ENCODE measurements at regions not wholly inside any gene's neighbourhood (a gene's known extent, or its start where the extent isn't known, plus 50 kb on each side); places are given as distances from the start of the nearest gene placed in this dataset.
"Not testable (repeated sequence)": the region's sequence is repeated elsewhere in the genome, so short reads cannot be mapped to it uniquely, and the experiment has no call there.

GRCh38 chr2:88933980-88934379 is 242.5 kb downstream of the RPIA start:
- no peak overlapping the region for H3K9ac ChIP-seq (ENCODE audit: low read length in 5 of 5)
- H3K27ac ChIP-seq (ENCODE audit: low read depth, low read length) = no peak overlapping the region
- peaks cover 0 to 5% (median 0%) of the 10 kb centered on the region in 5 donors for H3K4me1 ChIP-seq (ENCODE audit: control insufficient read depth in 5 of 5, insufficient read depth in 5 of 5, low read length in 5 of 5)
- H3K36me3 ChIP-seq (ENCODE audit: control insufficient read depth in 5 of 5, insufficient read depth in 5 of 5, low read length in 5 of 5) = no peaks in the 10 kb centered on the region
- no peak overlapping the region for H3K4me3 ChIP-seq (ENCODE audit: low read depth in 1 of 5, low read length in 5 of 5)
- no peaks in the 10 kb centered on the region for H3K9me3 ChIP-seq (ENCODE audit: control insufficient read depth in 5 of 5, low read length in 5 of 5)
- no peaks in the 10 kb centered on the region for H3K27me3 ChIP-seq (ENCODE audit: control insufficient read depth in 5 of 5, insufficient read depth in 4 of 5, low read length in 5 of 5)

GRCh38 chr2:88941178-88941577 is 249.7 kb downstream of the RPIA start:
- H3K9ac ChIP-seq (ENCODE audit: low read length in 5 of 5) = not testable (repeated sequence)

GRCh38 chr2:88942798-88943197 is 251.3 kb downstream of the RPIA start:
- H3K4me1 ChIP-seq (ENCODE audit: control insufficient read depth in 5 of 5, insufficient read depth in 5 of 5, low read length in 5 of 5) = no peaks in the 10 kb centered on the region
- no peaks in the 10 kb centered on the region for H3K36me3 ChIP-seq (ENCODE audit: control insufficient read depth in 5 of 5, insufficient read depth in 5 of 5, low read length in 5 of 5)
- no peak overlapping the region for H3K4me3 ChIP-seq (ENCODE audit: low read depth in 1 of 5, low read length in 5 of 5)

More at GRCh38 chr2:88941178-88941577, 249.7 kb downstream of the RPIA start:
- H3K36me3 ChIP-seq (ENCODE audit: control insufficient read depth in 5 of 5, insufficient read depth in 5 of 5, low read length in 5 of 5); H3K9me3 ChIP-seq (ENCODE audit: control insufficient read depth in 5 of 5, low read length in 5 of 5); H3K27ac ChIP-seq (ENCODE audit: low read depth, low read length); H3K27me3 ChIP-seq (ENCODE audit: control insufficient read depth in 5 of 5, insufficient read depth in 4 of 5, low read length in 5 of 5); H3K4me1 ChIP-seq (ENCODE audit: control insufficient read depth in 5 of 5, insufficient read depth in 5 of 5, low read length in 5 of 5); H3K4me3 ChIP-seq (ENCODE audit: low read depth in 1 of 5, low read length in 5 of 5): not testable (repeated sequence)

GRCh38 chr2:88949336-88949735 is 257.9 kb downstream of the RPIA start:
- H3K27me3 ChIP-seq (ENCODE audit: control insufficient read depth in 5 of 5, insufficient read depth in 4 of 5, low read length in 5 of 5) = peaks cover 0 to 4% (median 0%) of the 10 kb centered on the region in 5 donors
- no peak overlapping the region for H3K9ac ChIP-seq (ENCODE audit: low read length in 5 of 5)
- no peak overlapping the region for H3K4me3 ChIP-seq (ENCODE audit: low read depth in 1 of 5, low read length in 5 of 5)
- no peaks in the 10 kb centered on the region for H3K9me3 ChIP-seq (ENCODE audit: control insufficient read depth in 5 of 5, low read length in 5 of 5)
- no peaks in the 10 kb centered on the region for H3K4me1 ChIP-seq (ENCODE audit: control insufficient read depth in 5 of 5, insufficient read depth in 5 of 5, low read length in 5 of 5)
- H3K36me3 ChIP-seq (ENCODE audit: control insufficient read depth in 5 of 5, insufficient read depth in 5 of 5, low read length in 5 of 5) = no peaks in the 10 kb centered on the region
- no peak overlapping the region for H3K27ac ChIP-seq (ENCODE audit: low read depth, low read length)

More at GRCh38 chr2:88942798-88943197, 251.3 kb downstream of the RPIA start:
- no peaks in the 10 kb centered on the region for H3K27me3 ChIP-seq (ENCODE audit: control insufficient read depth in 5 of 5, insufficient read depth in 4 of 5, low read length in 5 of 5)
- H3K27ac ChIP-seq (ENCODE audit: low read depth, low read length) = no peak overlapping the region
- no peaks in the 10 kb centered on the region for H3K9me3 ChIP-seq (ENCODE audit: control insufficient read depth in 5 of 5, low read length in 5 of 5)
- H3K9ac ChIP-seq (ENCODE audit: low read length in 5 of 5) = no peak overlapping the region

GRCh38 chr2:88950010-88950409 is 258.5 kb downstream of the RPIA start:
- Histone ChIP-seq H3K27ac (ENCODE audit: low read depth, low read length) (no peak overlapping the region), H3K4me1 (ENCODE audit: control insufficient read depth in 5 of 5, insufficient read depth in 5 of 5, low read length in 5 of 5) (no peaks in the 10 kb centered on the region), H3K9me3 (ENCODE audit: control insufficient read depth in 5 of 5, low read length in 5 of 5) (no peaks in the 10 kb centered on the region), H3K27me3 (ENCODE audit: control insufficient read depth in 5 of 5, insufficient read depth in 4 of 5, low read length in 5 of 5) (peaks cover 0 to 4% (median 0%) of the 10 kb centered on the region in 5 donors), H3K4me3 (ENCODE audit: low read depth in 1 of 5, low read length in 5 of 5) (no peak overlapping the region), H3K9ac (ENCODE audit: low read length in 5 of 5) (no peak overlapping the region), H3K36me3 (ENCODE audit: control insufficient read depth in 5 of 5, insufficient read depth in 5 of 5, low read length in 5 of 5) (no peaks in the 10 kb centered on the region)

- Histone ChIP-seq H3K9me3 (ENCODE audit: control insufficient read depth in 5 of 5, low read length in 5 of 5) (no peaks in the 10 kb centered on the region), H3K9ac (ENCODE audit: low read length in 5 of 5) (no peak overlapping the region), H3K36me3 (ENCODE audit: control insufficient read depth in 5 of 5, insufficient read depth in 5 of 5, low read length in 5 of 5) (no peaks in the 10 kb centered on the region), H3K27me3 (ENCODE audit: control insufficient read depth in 5 of 5, insufficient read depth in 4 of 5, low read length in 5 of 5) (peaks cover 0 to 4% (median 0%) of the 10 kb centered on the region in 5 donors), H3K4me3 (ENCODE audit: low read depth in 1 of 5, low read length in 5 of 5) (no peak overlapping the region), H3K4me1 (ENCODE audit: control insufficient read depth in 5 of 5, insufficient read depth in 5 of 5, low read length in 5 of 5) (peaks cover 0 to 9% (median 0%) of the 10 kb centered on the region in 5 donors), H3K27ac (ENCODE audit: low read depth, low read length) (no peak overlapping the region)
These were observed 264.1 kb downstream of the RPIA start for GRCh38 chr2:88955607-88956006.

GRCh38 chr2:88959480-88960204 is 268.2 kb downstream of the RPIA start:
- no peak overlapping the region for H3K27ac ChIP-seq (ENCODE audit: low read depth, low read length)
- no peak overlapping the region for H3K4me3 ChIP-seq (ENCODE audit: low read depth in 1 of 5, low read length in 5 of 5)
- no peaks in the 10 kb centered on the region for H3K36me3 ChIP-seq (ENCODE audit: control insufficient read depth in 5 of 5, insufficient read depth in 5 of 5, low read length in 5 of 5)
- H3K9ac ChIP-seq (ENCODE audit: low read length in 5 of 5) = no peak overlapping the region
- H3K4me1 ChIP-seq (ENCODE audit: control insufficient read depth in 5 of 5, insufficient read depth in 5 of 5, low read length in 5 of 5) = peaks cover 0 to 9% (median 0%) of the 10 kb centered on the region in 5 donors
- H3K27me3 ChIP-seq (ENCODE audit: control insufficient read depth in 5 of 5, insufficient read depth in 4 of 5, low read length in 5 of 5) = no peaks in the 10 kb centered on the region
- no peaks in the 10 kb centered on the region for H3K9me3 ChIP-seq (ENCODE audit: control insufficient read depth in 5 of 5, low read length in 5 of 5)

GRCh38 chr2:88961323-88961722 is 269.9 kb downstream of the RPIA start:
- H3K9me3 ChIP-seq (ENCODE audit: control insufficient read depth in 5 of 5, low read length in 5 of 5); H3K27ac ChIP-seq (ENCODE audit: low read depth, low read length); H3K4me1 ChIP-seq (ENCODE audit: control insufficient read depth in 5 of 5, insufficient read depth in 5 of 5, low read length in 5 of 5); H3K27me3 ChIP-seq (ENCODE audit: control insufficient read depth in 5 of 5, insufficient read depth in 4 of 5, low read length in 5 of 5); H3K4me3 ChIP-seq (ENCODE audit: low read depth in 1 of 5, low read length in 5 of 5); H3K36me3 ChIP-seq (ENCODE audit: control insufficient read depth in 5 of 5, insufficient read depth in 5 of 5, low read length in 5 of 5); H3K9ac ChIP-seq (ENCODE audit: low read length in 5 of 5): not testable (repeated sequence)

GRCh38 chr2:88967844-88968243 is 276.4 kb downstream of the RPIA start:
- Histone ChIP-seq H3K27ac (ENCODE audit: low read depth, low read length) (no peak overlapping the region), H3K9me3 (ENCODE audit: control insufficient read depth in 5 of 5, low read length in 5 of 5) (no peaks in the 10 kb centered on the region), H3K27me3 (ENCODE audit: control insufficient read depth in 5 of 5, insufficient read depth in 4 of 5, low read length in 5 of 5) (peaks cover 0 to 3% (median 0%) of the 10 kb centered on the region in 5 donors), H3K36me3 (ENCODE audit: control insufficient read depth in 5 of 5, insufficient read depth in 5 of 5, low read length in 5 of 5) (no peaks in the 10 kb centered on the region), H3K4me3 (ENCODE audit: low read depth in 1 of 5, low read length in 5 of 5) (no peak overlapping the region), H3K4me1 (ENCODE audit: control insufficient read depth in 5 of 5, insufficient read depth in 5 of 5, low read length in 5 of 5) (no peaks in the 10 kb centered on the region), H3K9ac (ENCODE audit: low read length in 5 of 5) (no peak overlapping the region)

GRCh38 chr2:88978011-88978410 is 286.5 kb downstream of the RPIA start:
- H3K27me3 ChIP-seq (ENCODE audit: control insufficient read depth in 5 of 5, insufficient read depth in 4 of 5, low read length in 5 of 5); H3K4me1 ChIP-seq (ENCODE audit: control insufficient read depth in 5 of 5, insufficient read depth in 5 of 5, low read length in 5 of 5); H3K9ac ChIP-seq (ENCODE audit: low read length in 5 of 5); H3K36me3 ChIP-seq (ENCODE audit: control insufficient read depth in 5 of 5, insufficient read depth in 5 of 5, low read length in 5 of 5); H3K9me3 ChIP-seq (ENCODE audit: control insufficient read depth in 5 of 5, low read length in 5 of 5); H3K4me3 ChIP-seq (ENCODE audit: low read depth in 1 of 5, low read length in 5 of 5); H3K27ac ChIP-seq (ENCODE audit: low read depth, low read length): not testable (repeated sequence)
